ENCODE measurements at regions not wholly inside any gene's neighbourhood (a gene's known extent, or its start where the extent isn't known, plus 50 kb on each side); places are given as distances from the start of the nearest gene placed in this dataset.

DNA sequence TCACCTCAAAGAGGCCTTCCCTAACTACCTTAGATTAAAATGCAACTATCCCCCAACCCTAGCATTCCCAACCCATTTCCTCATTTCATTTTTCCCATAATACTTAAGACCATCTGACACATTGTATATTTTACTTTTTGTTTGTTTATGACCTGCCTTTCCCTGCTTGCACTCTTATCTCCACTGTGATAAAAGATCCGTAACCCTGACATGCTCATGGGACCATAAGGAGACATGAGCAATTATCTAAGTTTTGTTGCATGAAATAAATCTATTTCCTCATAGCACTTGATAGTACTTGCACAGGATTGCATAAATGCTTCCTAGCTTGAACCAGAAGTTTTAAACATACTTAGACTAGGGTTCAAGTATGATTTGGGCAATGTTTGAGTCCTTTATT, 323.7 kb downstream of the NPR3 start:
- no peaks in the 10 kb centered on the region for H3K9me3 ChIP-seq
- DNase-seq (ENCODE audit: low spot score in 2 of 2) = no peak
- no peaks in the 10 kb centered on the region for H3K27me3 ChIP-seq
- H3K27ac ChIP-seq = no peak overlapping the region
- no peak overlapping the region for H3K4me3 ChIP-seq
- no peak for TF ChIP-seq POLR2AphosphoS5 (IDR thresholded peaks at IDR 0.05)
- TF ChIP-seq, protein P1, sequence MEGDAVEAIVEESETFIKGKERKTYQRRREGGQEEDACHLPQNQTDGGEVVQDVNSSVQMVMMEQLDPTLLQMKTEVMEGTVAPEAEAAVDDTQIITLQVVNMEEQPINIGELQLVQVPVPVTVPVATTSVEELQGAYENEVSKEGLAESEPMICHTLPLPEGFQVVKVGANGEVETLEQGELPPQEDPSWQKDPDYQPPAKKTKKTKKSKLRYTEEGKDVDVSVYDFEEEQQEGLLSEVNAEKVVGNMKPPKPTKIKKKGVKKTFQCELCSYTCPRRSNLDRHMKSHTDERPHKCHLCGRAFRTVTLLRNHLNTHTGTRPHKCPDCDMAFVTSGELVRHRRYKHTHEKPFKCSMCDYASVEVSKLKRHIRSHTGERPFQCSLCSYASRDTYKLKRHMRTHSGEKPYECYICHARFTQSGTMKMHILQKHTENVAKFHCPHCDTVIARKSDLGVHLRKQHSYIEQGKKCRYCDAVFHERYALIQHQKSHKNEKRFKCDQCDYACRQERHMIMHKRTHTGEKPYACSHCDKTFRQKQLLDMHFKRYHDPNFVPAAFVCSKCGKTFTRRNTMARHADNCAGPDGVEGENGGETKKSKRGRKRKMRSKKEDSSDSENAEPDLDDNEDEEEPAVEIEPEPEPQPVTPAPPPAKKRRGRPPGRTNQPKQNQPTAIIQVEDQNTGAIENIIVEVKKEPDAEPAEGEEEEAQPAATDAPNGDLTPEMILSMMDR (IDR thresholded peaks at IDR 0.05) = no peak
- no peak for TF ChIP-seq EP300 (IDR thresholded peaks at IDR 0.05)
- no peak for TF ChIP-seq POLR2A (IDR thresholded peaks at IDR 0.05)
- no peaks in the 10 kb centered on the region for H3K4me1 ChIP-seq
- WGBS = 94% methylated on average over 1 of the region's 1 CpG
- no peaks in the 10 kb centered on the region for H3K36me3 ChIP-seq

GRCh38 chr5:33035851-33036527, 324.9 kb downstream of the NPR3 start:
- WGBS = 97% methylated on average over 3 of the region's 3 CpGs
- Histone ChIP-seq H3K4me1 (no peaks in the 10 kb centered on the region), H3K9me3 (peaks cover 6% of the 10 kb centered on the region), H3K4me3 (no peak overlapping the region), H3K27ac (no peak overlapping the region), H3K27me3 (no peaks in the 10 kb centered on the region), H3K36me3 (no peaks in the 10 kb centered on the region)
- no peak for DNase-seq (ENCODE audit: low spot score in 2 of 2)
- TF ChIP-seq EP300 (IDR thresholded peaks at IDR 0.05) = no peak
- no peak for TF ChIP-seq POLR2A (IDR thresholded peaks at IDR 0.05)
- TF ChIP-seq, protein P1 (IDR thresholded peaks at IDR 0.05) = no peak
- no peak for TF ChIP-seq POLR2AphosphoS5 (IDR thresholded peaks at IDR 0.05)

DNA sequence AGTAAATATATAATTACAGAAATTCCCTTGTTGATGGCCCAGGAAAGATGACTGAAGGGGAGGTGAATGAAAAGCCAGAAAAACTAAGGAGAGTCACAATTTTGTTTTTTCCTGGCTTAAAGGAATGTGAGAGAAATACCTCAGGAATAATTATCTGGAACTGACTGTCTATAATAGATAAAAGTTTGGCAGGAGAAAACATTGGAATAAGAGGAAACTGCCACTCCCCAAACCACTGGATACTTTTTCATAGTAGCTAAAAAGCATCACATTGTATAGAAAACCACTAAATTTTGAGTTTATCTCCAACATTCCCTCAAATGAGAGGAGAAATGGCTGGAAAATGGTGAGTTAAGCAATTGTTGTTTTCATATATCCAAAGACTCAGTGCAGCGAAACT, 326.0 kb downstream of the NPR3 start:
- no peaks in the 10 kb centered on the region for H3K27me3 ChIP-seq
- TF ChIP-seq POLR2AphosphoS5 (IDR thresholded peaks at IDR 0.05) (no peak), POLR2A (IDR thresholded peaks at IDR 0.05) (no peak), EP300 (IDR thresholded peaks at IDR 0.05) (no peak)
- TF ChIP-seq, protein P1 (IDR thresholded peaks at IDR 0.05) = no peak
- no peaks in the 10 kb centered on the region for H3K4me1 ChIP-seq
- no peaks in the 10 kb centered on the region for H3K36me3 ChIP-seq
- H3K4me3 ChIP-seq = no peak overlapping the region
- WGBS = 91% methylated on average over 1 of the region's 1 CpG
- H3K27ac ChIP-seq = no peak overlapping the region
- peaks cover 10% of the 10 kb centered on the region for H3K9me3 ChIP-seq
- no peak for DNase-seq (ENCODE audit: low spot score in 2 of 2)

GRCh38 chr5:33041586-33041985, 330.5 kb downstream of the NPR3 start:
- no peak overlapping the region for H3K4me3 ChIP-seq
- peaks cover 10% of the 10 kb centered on the region for H3K9me3 ChIP-seq
- H3K36me3 ChIP-seq = no peaks in the 10 kb centered on the region
- H3K4me1 ChIP-seq = no peaks in the 10 kb centered on the region
- no peak for TF ChIP-seq EP300 (IDR thresholded peaks at IDR 0.05)
- no peak for TF ChIP-seq POLR2A (IDR thresholded peaks at IDR 0.05)
- no peak for TF ChIP-seq POLR2AphosphoS5 (IDR thresholded peaks at IDR 0.05)
- TF ChIP-seq, protein P1 (IDR thresholded peaks at IDR 0.05) = no peak
- no peaks in the 10 kb centered on the region for H3K27me3 ChIP-seq
- 67% methylated on average over 1 of the region's 3 CpGs for WGBS
- no peak overlapping the region for H3K27ac ChIP-seq
- no peak for DNase-seq (ENCODE audit: low spot score in 2 of 2)

DNA sequence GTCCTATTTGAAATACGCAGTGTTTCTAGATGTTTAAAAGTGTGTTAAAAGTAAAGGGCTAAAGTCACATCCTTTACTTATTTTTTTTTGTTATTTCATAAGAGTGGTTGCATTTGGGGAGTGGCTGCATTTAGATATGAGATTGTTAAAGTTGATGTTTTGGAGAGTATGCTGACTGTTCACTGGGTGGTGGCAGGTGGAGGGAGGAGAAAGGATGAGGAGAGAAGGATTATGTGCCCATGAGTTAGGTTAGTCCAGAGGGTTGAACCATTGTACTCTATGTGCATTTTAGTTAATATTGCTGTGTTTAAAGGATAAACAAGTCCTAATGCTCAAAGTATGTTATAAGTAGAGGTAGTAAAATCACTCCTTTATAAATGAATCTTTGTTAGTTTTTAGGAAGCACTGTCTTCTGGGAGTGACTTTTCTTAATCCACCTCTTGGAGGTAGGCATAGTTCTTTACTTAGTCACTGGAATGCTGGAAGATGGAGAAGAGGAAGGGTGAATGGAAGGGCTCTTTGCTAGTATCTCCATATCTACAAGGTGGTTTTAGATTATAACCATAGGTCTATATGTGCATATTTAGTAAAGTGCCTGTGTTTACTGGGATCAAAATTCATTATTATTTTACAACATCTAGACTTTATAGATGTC, 332.3 kb downstream of the NPR3 start:
- Histone ChIP-seq H3K36me3 (no peaks in the 10 kb centered on the region), H3K9me3 (peaks cover 10% of the 10 kb centered on the region), H3K4me1 (no peaks in the 10 kb centered on the region), H3K27ac (no peak overlapping the region), H3K27me3 (no peaks in the 10 kb centered on the region), H3K4me3 (no peak overlapping the region)
- WGBS = 89% methylated on average over 1 of the region's 1 CpG
- DNase-seq (ENCODE audit: low spot score in 2 of 2) = no peak
- TF ChIP-seq, protein P1 (IDR thresholded peaks at IDR 0.05) = no peak
- no peak for TF ChIP-seq POLR2AphosphoS5 (IDR thresholded peaks at IDR 0.05)
- TF ChIP-seq POLR2A (IDR thresholded peaks at IDR 0.05) = no peak
- no peak for TF ChIP-seq EP300 (IDR thresholded peaks at IDR 0.05)

All from suprapubic skin (tissue), 4 donors.